LoVo (cell line): ENCODE measurements at regions not wholly inside any gene's neighbourhood (a gene's known extent, or its start where the extent isn't known, plus 50 kb on each side); places are given as distances from the start of the nearest gene placed in this dataset.

Source experiments
- DNase-seq: peaks from one replicate; pipeline ENCODE4 v3.0.0-alpha.2; 2016; ENCODE audit warnings: low spot score

DNA sequence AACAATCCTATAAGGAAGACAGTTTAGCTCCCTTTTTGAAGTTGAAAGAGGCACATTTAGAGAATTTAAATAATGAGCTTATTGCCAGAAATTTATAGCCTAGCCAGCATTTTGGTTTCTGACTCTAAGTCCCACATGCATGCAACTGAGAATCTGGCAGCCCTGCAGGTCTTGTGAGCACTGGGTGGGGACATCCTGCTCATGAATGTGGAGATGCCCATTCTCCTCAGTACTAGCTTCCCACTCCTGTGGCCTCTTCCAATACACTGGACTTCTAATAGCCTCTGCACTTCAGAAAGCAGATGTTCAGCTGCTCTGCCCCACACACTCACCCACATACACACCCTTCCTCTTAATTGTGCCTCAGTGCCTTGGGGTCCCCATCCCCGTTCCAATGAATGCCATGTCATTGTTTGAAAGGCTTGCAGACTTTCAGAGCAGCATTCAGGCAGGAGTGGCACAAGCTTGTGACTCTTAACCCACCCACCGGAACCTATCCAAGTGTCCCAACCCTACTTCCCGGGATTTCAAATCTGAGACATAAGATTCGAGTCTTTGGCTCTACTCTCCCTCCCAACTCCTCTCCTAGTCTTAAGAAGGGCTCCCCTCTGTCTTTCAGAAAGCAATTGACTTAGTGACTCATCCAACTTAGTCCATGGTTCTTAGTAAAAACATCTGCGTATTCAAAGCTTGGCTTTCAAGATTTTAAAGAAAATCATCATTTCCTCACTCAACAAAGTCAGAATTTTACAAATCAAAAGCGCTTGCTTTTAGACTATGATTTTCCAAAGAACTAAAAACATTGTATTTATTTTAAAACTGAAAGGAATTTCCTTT is 80.0 kb upstream of the FREM2 start:
- no peak for DNase-seq

DNA sequence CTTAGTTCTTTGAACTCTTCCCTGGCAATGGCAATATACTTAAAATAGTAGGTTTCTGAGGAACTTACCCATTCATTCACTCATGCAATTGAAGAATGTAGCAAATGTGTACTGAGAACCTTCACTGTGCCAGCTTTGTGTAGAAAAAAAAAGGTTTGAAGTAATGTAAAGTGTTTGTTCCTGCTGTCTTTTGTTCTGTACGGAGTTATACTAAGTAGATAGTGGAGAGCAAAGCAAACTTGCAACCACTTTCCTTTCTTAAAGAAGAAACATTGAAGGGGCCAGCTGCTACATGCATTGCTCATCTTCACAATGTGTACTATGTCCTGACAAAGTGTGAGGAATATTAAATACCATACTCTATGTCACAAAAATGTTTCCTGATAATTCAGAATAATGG is 68.9 kb upstream of the FREM2 start:
- DNase-seq = no peak

DNA sequence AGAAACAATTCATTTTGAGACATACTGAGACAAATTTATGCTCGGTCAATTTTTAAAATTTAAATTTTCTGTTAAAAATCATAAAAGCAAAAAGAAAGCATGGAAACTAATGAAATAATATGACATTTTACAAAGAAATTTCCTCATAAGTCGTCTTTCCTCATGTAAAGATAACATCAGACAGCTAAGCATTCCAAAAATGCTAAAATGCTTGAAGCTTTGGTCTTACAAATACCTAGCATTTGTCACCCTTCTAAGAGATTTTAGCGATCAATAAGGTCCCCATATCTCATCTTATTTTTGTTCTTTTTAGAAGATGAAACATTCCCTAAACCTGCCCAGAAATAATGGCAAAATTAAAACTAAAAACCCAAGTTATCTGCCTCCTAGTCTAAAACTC is 68.5 kb upstream of the FREM2 start:
- DNase-seq = no peak

DNA sequence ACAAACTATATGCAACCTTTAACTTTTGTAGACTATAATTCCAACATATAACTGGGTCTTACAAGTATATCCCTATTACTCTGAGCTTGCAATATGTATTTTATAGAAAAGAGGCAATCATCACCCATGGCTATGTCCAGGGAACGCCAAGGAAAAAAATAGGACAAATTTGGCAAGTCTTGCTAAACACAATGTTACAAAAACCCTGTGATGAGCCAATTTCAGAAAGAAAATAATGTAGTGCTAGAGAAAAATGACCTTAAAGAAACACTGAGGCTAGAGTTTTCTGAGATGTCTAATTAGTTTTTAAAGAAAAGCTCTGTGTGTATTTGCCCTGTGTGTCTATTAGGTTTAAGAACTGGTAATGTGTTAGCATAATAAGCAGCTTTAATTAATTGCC is 68.0 kb upstream of the FREM2 start:
- DNase-seq = no peak

DNA sequence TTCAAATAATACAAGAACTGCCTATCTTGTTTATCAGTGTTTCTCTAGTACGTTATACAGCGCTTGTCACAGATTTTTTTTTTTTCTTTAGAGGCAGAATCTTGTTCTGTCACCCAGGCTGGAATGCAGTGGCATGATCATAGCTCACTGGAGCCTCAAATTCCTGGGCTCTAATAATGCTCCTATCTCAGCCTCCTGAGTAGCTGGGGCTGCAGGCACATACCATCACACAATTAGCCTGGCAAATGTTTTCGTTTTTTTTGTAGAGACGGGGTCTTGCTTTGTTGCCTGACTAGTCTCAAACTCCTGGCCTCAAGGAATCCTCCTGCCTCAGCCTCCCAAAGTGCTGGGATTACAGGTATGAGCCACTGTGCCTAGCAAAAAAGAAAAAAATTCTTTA is 66.0 kb upstream of the FREM2 start:
- DNase-seq = no peak

DNA sequence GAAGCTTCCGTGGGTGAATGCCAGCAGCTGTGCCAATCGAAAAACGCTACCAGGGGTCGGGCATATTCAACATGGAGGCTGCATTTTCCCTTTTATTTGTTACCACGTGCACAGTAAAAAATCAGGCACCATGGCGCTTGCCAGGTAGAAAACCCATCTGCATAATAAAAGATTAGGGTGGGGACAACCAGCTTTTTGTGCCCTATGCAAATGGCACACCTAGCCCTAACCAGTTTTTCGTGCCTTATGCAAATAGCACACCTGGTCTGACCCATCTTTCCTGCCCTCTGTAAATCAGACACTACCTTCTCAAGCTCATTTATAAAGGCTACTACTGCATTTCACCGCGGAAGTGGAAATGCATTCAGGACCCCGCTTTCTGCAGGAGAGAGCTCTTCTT is 62.1 kb upstream of the FREM2 start:
- DNase-seq = no peak

DNA sequence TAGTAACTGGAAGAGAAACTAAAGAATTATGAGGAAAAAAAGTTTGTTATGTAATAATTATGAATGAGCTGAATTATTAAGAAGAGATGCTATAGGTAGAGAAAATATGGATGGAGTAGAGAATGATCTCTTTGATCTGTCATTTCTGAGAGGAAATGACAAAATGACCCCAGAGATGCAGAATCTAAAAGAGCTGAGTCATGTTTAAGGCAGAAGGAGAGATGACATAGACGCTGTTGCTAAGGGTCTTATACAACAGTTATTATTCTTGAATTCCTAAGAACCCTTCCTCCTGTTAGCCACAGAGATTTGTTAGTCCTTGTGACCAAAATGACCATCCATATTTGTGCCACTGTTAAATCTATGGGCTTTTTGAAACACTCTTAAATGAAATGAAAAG is 58.3 kb upstream of the FREM2 start:
- no peak for DNase-seq

DNA sequence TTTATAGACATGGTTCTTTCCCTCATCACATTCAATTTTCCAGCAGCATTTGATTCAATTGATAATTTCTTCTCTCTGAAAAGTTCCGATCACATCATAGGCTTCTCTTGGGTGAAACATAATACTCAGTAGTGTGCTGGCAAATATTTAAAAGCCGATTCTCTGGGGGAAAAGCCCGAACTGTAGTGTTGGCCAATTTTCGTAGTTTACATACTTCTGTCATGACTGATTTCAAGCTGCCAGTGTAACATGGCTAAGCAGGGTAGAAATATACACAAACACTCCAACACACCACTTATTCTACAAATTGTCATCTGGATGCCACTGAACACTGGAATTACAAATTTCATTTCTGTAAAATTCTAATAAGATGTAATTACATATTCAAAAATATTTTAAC is 56.1 kb upstream of the FREM2 start:
- no peak for DNase-seq

DNA sequence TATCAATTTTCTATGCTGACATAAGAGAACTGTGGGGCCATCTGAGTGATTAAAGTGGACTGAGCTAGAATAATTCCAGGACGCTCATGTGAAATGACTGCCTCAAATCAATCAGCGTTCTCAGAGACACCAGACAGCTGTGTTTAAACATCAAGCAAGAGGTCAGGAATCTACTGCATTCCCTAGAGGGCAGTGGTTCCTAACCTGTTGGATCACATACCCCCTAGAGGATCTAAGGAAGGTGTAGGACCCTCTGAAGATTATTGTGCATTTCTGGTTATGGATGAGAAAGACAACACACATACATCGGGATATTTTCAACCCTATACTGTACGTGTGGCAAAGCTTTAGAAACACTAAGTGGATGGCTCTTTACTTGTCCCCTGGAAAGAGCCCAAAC is 51.8 kb upstream of the FREM2 start:
- no peak for DNase-seq

DNA sequence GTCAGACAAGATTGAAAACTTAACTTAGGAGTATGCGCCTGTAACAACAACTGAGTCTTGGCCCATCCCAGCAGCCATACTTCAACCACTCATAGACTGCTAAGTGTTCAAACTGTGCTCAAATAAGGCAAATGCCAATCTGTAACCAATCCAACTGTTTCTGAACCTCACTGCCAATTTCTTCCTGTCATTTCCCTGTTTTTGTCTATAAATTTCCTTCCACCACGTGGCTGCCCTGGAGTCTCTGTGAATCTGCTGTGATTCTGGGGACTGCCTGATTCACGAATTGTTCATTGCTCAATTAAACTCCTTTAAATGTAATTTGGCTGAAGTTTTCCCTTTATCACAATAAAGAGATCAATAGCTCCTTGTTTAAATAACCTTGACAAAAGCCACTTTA is 50.8 kb upstream of the FREM2 start:
- no peak for DNase-seq

DNA sequence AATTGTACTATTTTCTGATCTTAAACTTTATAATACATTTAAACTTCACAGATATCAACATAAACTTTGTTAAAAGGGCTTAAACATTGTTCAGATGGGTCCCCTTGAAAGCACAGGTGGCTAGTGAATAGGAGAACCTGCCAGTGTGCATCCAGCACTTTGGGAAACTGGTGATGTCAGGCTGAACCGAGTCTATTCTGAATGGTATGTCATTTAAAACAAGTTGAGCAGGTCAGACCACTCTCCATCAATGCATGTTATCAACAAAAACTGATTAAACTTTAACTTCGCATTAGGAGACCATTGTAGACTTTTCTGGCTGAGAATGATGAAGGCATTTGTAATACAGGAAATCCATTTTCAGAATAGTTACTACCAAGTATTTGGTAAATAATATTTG is 50.1 kb upstream of the FREM2 start:
- DNase-seq = peak; percentile 43
